Fibroblast of lung (primary cell): ENCODE measurements at regions not wholly inside any gene's neighbourhood (a gene's known extent, or its start where the extent isn't known, plus 50 kb on each side); places are given as distances from the start of the nearest gene placed in this dataset.

ENCODE experiments used
- CTCF ChIP-seq, 2 donors: IDR thresholded peaks in 1 of 2; conservative IDR thresholded peaks in 1 of 2; 1 replicate in 1 of 2; 2 replicates in 1 of 2; pipeline ENCODE4 v1.5.1; 2011 to 2012; ENCODE audit warnings: low read length in 2 of 2, control low read depth in 1 of 2, inconsistent platforms in 1 of 2, low read depth in 1 of 2, mild to moderate bottlenecking in 1 of 2
- EZH2 ChIP-seq: IDR thresholded peaks from 2 replicates; pipeline ENCODE4 v1.5.1; 2012; ENCODE audit warnings: low read length, control low read depth, mild to moderate bottlenecking; ENCODE audit errors: missing control alignments

GRCh38 chr2:7665880-7666279 is 748.7 kb downstream of the RNF144A start:
- TF ChIP-seq CTCF (conservative IDR thresholded peaks at IDR 0.05 in 1 of 2, IDR thresholded peaks at IDR 0.05 in 1 of 2; ENCODE audit: low read depth in 1 of 2, low read length in 2 of 2), result no peak
- TF ChIP-seq EZH2, result no peak
